NCI-H2029 treated with DMSO at 0.1 percent for 48 hours (cell line): ENCODE measurements at regions not wholly inside any gene's neighbourhood (a gene's known extent, or its start where the extent isn't known, plus 50 kb on each side); places are given as distances from the start of the nearest gene placed in this dataset.

ENCODE experiments used
- DNase-seq: peaks from one replicate; lab custom pipeline; 2025; lab: John Stamatoyannopoulos, UW

- DNase-seq = no peak
Observed at GRCh38 chr6:138714493-138714892, 59.1 kb upstream of the CCDC28A start.

- DNase-seq = no peak
Observed at GRCh38 chr6:138716013-138716412, 57.6 kb upstream of the CCDC28A start.

DNA sequence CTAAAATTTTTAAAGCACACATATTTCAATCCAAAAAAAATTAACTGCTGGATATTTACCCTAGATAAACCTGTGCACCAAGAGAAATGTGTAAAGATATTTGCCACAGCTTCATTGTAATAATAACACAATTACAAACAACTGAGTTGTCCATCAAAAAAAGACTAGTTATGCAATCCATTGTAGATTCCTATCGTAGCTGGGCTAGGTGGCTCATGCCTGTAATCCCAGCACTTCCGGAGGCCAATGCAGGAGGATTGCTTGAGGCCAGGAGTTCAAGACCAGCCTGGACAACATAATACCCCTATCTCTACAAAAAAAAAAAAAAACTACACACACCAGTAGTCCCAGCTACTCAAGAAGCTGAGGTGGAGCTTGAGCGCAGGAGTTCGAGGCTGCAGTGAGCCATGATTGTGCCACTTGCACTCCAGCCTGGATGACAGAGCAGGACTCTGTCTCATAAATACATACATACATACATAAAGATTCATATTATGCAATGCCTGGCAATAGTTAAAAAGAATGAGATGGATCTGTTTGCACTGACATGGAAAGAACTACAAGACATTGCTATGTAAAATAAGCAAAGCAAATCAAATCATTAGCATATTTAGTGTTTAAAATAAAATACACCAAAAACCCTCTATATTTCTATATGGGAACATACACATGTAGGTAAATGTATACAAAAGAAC is 56.5 kb upstream of the CCDC28A start:
- no peak for DNase-seq

DNA sequence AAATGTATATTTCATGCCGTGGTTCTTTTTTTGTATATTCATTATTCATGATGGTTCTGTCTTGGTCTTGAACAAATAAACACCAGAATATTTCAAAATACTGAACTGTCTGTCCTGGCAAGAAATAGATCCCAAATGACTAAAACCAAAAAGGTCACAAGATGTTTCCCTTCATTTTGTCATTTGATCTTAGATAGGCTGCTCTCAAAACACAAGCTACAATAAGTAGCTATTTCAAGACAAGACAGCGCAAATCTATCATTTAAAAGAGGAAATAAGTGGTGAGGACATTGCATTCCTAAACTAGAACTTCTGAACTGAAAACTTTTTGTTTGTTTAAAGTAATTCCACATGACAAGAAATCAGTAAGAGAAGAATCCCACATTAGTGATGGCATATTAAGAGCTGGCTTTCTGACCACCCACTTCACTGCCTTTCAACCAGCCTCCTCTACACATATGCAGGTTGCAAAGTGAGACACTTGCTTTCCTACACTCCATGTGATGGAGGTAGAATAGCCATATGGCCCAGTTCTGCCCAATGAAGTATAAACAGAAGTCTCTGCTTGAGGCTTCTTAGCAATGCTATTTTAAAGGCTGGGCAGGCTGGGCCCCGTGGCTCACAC is 54.4 kb upstream of the CCDC28A start:
- no peak for DNase-seq

DNA sequence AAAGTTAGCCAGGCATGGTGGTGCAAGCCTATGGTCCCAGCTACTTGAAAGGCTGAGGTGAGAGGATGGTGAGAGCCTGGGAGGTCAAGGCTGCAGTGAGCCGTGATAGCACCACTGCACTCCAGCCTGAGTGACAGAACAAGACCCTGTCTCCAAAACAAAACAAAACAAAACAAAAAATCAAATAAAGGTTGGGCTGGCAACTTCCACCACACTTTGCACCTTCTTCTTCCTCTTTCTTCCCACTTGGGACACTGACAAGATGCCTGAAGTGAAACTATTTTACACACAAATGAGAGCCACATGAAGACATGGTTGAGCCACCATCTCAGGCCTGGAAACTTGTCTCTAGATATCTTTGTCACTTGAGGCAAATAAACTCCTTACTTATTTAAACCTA is 53.8 kb upstream of the CCDC28A start:
- no peak for DNase-seq

GRCh38 chr6:138722425-138723371 is 50.9 kb upstream of the CCDC28A start:
- no peak for DNase-seq
